NCI-H526 (cell line): ENCODE measurements at regions not wholly inside any gene's neighbourhood (a gene's known extent, or its start where the extent isn't known, plus 50 kb on each side); places are given as distances from the start of the nearest gene placed in this dataset.
"Not testable (repeated sequence)": the region's sequence is repeated elsewhere in the genome, so short reads cannot be mapped to it uniquely, and the experiment has no call there.

Experiments
- DNase-seq, 2 experiments: peaks; one replicate each; lab custom pipeline; 2025; lab: John Stamatoyannopoulos, UW

DNA sequence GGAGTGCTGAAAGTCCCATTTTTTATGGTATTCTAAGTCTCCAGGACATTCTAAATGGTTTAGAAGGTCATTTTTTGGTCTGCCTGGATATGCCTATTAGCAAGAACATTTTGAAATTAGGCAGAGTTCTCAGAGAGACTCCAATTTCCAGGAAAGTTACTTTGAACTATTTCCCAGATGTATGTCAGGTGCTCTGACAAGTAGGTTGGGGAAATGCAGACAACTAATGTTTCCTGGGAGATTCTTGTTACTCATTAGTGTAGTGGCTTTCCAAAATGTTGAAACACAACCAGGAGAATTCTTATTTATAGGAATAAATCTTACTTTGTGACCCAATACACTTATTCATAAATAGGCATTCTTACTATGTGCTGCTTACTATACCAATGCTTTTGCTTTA, 268.4 kb downstream of the ZNF37A start:
- DNase-seq: not testable (repeated sequence)

DNA sequence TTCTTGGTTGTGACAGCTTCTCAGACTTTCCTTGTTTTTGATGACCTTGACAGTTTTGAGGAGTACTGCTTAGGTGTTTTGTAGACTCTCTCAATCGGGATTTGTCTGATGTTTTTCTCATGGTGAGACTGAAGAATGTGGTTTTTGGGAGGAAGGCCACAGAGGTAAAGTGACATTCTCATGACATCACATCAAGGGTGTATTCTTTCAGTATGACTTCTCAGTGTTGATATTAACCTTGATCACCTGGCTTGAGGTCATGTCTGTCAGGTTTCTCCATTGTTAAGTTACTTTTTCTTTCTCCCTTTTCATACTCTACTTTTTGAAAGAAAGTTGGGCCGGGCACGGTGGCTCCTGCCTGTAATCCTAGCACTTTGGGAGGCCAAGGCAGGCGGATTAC, 269.9 kb downstream of the ZNF37A start:
- DNase-seq: not testable (repeated sequence)

DNA sequence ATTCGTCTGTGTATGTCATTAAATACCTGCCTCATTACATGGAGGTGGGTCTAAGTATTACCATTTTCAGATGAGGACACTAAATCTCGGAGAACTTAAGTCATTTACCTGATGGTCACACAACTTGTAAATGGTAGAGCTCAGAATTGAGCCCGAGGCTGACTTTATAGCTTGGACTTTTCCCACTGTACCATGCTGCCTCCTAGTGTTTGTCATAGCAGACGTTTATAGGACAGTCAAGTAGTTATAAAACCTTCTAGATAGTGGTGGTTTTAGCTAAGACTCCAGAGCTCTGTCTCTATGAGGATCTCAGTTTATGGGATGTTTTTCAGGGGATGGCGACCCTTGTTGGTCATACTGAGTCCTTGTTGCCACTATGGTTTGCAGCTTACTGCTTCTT, 271.8 kb downstream of the ZNF37A start:
- DNase-seq: peak; percentile 1 to 35

DNA sequence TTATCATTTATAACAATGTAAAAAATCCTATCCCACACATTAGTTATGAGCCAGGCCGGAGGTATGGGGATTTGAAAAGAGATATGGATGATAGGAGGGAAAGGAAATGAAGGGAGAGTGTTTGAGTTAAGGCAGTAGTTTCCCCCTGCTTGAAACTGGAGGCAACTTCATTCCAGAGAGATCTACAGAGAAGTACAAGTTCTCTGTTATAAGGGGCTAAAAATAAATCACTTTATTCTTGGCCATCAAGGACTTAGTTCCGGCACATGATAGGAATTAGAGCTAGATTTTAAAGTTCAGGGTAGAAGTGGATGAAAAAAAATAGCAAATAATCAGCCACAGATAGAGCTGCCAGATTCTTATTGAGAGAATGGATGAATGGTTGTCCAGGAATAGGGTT, 289.7 kb downstream of the ZNF37A start:
- DNase-seq: not testable (repeated sequence)

DNA sequence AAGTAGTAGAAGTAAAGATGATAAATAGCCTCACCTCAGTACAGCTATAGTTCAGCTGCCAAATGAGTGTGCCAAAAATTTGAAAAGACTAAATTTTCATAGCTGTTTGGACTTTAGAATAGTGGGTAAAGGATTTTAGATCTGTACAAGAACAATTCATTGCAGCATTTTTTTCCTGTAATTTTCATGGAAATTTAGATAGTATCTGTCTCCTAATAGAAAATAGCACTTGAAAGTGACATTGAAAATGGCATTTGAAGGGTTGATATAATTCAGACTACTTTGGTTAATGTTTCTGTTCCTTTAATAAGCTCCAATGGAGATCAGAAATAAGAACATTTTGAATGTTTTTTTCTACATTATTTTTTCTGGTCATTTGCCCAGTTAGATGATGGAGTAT, 292.7 kb downstream of the ZNF37A start:
- not testable (repeated sequence) for DNase-seq

DNA sequence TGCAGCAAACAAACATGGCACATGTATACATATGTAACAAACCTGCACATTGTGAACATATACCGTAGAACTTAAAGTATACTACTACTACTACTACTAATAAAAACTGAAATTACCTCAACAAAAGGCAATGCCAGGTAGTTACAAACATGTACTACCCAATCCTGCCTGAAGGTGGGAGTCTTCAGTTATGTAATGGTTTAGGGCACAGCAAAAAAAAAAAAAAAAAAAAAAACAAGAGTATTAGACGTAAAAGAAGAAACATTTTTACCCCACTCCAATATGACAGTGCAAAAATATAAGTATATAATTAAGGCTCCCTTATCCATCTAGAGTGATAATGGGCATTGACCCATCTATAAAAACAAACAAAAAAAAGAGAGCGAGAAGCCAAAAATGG, 296.6 kb downstream of the ZNF37A start:
- DNase-seq: peak in 1 of 2 experiments; percentile 4

DNA sequence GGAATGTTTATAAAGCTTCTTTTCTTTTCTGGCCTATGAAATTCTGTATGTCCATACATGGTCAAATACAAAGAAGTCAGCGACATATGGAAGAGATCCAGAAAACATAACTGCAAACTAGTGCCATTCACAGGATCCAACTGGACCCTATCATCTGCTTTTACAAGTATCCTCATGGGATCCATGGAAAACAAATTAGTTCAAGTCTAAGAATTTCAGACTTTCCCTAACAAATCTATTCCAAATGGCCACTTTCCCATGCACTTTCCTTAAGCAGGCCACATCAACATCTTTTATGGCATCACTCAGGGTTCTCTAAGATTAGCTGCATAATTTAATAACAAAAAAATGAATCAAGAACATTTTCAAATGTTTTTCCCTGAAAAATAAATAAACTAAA, 301.3 kb downstream of the ZNF37A start:
- DNase-seq: not testable (repeated sequence)

DNA sequence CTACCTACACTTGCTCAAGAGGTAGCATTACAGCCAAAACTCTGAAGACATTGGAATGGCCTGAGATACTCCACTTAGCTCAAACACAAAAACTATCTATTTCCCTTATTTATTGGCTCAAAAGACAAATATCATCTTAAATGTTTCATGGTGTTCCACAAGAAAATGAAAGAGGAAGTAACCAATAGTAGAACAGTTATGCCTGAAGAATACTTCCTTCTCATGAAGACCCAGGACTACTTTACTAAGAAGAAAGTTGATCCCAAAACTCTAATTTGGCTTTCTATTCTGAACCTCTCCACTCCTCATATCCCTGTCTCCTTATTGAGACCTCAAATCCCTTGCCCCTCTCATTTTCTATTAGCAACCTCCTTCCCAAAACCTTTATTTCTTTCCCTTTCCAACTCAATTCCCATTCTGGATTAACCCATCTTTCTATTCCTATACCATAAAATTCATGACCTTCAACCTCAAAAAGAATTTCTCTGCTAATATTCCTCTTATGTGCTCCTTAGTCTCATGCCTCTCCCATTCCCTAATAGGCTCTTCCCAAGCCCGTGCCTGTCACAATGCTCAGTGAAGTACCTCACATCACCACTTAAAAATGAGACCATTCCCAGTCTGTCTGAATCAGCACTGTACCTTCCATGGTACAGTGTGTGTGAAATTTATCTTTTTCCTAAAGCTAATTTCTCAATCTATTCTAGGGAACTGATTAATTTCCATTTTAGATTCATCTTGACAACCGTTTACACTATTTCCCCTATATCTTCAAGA, 302.2 kb downstream of the ZNF37A start:
- not testable (repeated sequence) for DNase-seq

DNA sequence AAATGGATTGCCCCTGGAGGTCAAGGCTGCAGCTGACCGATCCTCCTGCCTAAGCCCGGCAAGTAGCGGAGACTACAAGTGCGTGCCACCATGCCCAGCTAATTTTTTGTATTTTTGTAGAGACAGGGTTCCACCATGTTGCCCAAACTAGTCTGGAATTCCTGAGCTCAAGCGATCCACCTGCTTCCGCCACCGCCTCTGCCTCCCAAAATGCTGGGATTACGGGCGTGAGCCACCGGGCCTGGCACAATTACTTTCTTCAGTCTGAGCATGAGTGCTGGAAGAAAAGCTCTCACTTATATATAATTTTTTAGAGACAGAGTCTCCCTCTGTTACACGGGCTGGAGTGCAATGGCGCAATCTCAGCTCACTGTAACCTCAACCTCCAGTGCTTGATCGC, 307.4 kb downstream of the ZNF37A start:
- not testable (repeated sequence) for DNase-seq

DNA sequence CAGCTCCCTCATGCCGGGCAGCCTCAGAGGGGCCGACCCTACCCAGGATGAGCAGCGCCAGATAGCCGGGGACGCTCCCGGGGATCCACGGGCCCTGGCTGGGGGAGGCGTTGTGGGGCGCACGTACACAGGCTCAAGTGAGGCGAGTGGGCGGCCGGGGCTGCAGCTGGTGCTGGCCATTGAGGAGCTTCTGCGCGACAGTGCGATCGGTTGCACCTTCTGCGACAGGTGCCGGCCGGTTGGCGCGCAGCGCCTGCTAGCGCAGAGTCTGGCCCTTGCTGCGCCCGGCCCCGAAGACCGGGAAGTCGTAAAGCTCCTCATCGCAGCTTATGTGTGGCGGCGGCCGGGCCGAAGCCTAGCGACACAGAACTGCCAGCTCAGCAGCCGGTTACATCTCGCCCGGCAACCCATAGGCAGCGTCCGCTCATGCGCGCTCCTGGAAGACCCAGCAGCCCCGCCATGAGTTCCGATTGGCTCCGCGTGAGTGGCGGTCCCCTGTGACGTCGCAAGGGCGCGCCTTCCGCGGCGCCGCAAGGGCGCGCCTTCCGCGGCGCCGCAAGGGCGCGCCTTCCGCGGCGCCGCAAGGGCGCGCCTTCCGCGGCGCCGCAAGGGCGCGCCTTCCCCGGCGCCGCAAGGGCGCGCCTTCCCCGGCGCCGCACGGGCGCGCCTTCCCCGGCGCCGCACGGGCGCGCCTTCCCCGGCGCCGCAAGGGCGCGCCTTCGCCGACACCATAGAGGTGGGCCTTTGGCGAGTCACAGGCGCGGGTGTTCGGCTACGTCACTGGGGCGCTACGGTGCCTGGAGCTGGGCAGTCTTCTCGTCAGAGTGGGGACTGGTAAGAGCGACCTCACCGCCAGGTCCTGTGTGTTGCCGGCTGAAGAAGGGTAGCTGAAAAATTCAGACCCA, 308.6 kb downstream of the ZNF37A start:
- peak; percentile 80 to 84 for DNase-seq

DNA sequence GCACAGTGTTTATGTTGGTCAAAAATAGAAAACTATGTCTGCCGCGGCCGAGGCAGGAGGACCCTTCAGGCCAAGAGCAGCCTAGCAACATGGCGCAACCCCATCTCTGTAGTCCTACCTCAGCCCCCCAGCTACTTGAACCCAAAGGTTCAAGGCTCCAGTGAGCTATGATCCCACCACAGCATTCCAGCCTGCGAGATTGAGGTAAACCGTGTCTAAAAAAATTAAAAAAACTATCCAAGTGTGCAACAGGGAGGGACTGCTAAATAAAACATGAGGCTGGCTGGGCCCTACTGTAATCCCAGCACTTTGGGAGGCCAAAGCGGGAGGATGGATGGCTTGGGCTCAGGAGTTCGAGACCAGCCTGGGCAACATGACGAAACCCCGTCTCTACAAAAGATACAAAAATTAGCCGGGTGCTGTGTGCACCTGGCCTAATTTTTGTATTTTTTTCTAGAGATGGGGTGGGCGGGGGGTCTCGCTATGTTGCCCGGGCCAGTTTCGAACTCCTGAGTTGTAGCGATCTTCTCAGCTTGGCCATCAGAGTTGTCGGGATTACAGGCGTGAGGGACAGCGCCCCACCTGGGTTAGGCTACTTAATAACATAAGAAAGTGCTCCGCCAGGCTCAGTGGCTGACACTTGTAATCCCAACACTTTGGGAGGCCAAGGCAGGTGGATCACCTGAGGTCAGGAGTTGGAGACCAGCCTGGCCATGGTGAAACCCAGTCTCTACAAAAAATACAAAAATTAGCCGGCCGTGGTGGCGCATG, 309.4 kb downstream of the ZNF37A start:
- not testable (repeated sequence) for DNase-seq

DNA sequence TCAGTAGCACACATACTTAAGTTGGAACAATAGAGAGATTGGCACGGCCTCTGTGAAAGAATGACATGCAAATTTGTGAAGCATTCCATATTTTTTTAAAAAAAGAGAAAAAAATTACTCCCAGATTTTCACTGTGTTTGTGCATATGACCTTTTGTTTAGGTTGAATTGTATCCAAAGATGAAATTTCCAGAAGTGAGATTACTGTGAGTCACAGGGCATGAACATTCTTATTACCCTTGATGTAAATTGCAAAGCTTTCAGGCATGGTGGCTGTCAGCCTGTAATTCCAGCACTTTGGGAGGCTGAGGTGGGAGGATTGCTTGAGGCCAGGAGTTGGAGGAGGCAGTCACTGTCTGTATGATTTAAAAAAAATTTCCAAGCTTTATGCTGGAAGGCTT, 329.5 kb downstream of the ZNF37A start:
- not testable (repeated sequence) for DNase-seq

DNA sequence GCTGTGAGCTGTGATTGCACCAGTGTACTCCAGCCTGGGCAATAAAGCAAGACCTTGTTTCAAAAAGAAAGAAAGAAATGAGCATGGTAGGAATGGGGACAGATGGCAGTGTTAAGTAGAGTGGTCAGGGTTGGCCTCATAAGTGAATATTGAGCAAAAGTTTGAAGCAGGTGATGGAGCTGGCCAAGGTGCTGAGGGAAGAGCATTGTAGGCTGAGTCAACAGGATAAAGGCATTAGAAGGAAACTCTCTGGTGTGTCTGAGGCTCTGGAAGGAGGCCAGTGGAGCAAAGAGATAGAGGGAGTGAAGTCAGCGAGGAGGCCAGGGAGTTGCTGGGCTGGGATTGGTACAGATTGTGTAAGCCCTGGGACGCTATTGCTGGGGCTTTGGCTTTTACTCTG, 336.1 kb downstream of the ZNF37A start:
- DNase-seq: not testable (repeated sequence)

DNA sequence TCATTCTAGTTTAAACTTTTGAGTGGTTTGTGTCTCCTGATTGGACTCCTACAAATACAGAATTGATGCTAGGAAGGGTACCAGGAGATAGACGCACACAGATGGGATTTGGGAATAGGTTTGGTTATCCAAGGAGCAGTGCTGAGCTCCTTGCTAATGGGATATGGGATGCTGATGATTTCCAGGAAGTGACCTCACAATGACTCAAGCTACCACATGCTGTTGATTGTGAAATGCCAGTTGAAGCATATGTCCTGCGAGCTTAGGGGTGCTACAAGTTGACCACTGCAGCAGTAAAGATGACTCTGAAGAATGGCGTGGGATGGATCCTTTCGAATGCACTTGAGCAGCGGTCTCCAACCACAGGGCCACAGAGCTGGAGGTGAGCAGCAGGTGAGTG, 343.2 kb downstream of the ZNF37A start:
- not testable (repeated sequence) for DNase-seq

DNA sequence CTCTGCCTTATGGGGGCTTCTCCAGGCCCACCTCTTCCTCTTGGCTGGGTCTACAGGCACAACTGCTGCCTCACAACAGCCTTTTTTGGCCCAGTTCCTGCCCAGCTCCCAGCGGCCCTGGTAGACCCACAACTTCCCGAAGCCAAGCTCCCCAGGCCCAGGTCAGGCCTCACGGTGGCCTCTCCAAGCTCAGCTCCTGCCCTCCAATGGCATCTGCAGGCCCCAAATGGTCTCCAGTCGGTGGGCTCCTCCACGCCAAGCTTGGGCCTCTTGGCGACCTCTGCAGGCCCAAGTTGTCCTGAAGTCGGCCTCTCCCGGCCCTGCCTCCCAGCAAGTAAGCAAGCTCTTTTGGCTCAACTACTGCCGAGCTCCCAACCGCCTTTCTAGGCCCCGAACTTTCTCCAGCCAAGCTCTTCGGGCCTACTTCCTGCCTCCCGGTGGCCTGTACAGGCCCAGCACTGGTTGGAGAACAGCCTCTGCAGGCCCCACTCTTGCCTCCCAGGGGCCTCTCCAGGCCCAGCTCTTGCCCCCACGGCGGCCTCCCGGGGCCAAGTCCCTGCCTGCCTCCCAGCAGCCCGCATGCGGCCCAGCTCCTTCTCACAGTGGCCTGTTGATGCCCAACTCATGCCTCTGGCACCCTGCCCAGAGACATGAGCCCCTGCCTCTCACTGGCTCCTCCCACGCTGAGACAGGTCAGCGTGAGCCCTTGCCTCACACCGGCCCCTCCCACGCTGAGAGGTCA, 354.6 kb downstream of the ZNF37A start:
- not testable (repeated sequence) for DNase-seq

DNA sequence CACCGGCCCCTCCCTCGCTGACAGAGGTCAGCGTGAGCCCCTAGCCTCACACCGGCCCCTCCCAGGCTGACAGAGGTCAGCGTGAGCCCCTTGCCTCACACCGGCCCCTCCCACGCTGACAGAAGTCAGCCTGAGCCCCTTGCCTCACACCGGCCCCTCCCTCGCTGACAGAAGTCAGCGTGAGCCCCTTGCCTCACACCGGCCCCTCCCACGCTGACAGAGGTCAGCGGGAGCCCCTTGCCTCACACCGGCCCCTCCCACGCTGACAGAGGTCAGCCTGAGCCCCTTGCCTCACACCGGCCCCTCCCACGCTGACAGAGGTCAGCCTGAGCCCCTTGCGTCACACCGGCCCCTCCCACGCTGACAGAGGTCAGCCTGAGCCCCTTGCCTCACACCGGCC, 355.5 kb downstream of the ZNF37A start:
- DNase-seq: not testable (repeated sequence)

DNA sequence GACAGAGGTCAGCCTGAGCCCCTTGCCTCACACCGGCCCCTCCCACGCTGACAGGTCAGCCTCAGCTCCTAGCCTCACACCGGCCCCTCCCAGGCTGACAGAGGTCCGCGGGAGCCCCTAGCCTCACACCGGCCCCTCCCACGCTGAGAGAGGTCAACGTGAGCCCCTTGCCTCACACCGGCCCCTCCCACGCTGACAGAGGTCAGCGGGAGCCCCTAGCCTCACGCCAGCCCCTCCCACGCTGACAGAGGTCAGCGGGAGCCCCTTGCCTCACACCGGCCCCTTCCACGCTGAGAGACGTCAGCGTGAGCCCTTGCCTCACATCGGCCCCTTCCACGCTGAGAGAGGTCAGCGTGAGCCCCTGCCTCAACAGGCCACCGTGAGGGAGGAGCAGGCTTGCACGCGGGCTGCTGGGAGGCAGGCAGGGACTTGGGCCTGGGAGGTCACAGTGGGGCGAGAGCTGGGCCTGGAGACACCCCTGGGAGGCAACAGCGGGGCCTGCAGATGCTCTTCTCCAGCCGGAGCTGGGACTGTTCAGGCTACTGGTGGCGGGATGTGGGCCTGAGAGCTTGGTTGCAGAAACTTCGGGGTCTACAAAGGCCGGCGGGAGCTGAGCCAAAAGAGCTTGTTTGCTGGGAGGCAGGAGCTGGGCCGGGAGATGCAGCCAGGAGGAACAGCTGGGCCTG, 356.4 kb downstream of the ZNF37A start:
- not testable (repeated sequence) for DNase-seq

DNA sequence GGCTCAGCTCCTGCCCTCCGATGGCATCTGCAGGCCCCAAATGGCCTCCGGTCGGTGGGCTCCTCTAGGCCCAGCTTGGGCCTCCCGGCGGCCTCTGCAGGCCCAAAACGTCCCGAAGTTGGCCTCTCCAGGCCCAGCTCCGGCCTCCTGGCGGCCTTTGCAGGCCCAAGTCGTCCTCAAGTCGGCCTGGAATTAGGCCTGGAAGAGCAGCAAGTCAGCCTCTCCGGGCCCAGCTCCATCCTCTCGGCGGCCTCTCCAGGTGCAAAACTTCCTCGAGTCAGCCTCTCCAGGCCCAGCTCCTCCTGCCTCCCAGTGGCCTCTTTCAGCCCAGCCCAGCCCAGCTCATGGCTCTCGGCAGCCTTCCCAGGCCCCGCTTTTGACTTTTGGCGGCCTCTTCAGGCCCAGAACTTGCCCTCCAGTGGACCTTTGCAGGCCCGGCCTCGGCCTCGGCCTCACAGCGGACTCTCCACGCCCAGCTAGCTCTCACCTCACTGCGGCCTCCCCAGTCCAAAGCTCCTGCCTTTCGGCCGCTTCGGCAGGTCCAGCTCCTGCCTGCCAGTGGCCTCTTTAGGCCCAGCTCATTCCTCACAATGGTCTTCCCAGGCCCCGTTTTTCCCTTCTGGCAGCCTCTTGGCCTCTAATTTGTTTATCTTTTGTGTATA, 357.3 kb downstream of the ZNF37A start:
- not testable (repeated sequence) for DNase-seq
